Thymus (tissue), 11 donors: ENCODE measurements at regions not wholly inside any gene's neighbourhood (a gene's known extent, or its start where the extent isn't known, plus 50 kb on each side); places are given as distances from the start of the nearest gene placed in this dataset.

Experiments
- DNase-seq, 9 donors: peaks; one replicate each; pipeline ENCODE4 v3.0.0-alpha.2; 2013; ENCODE audit warnings: low spot score in 9 of 9, low read depth in 6 of 9, missing footprints in 1 of 9
- H3K27ac ChIP-seq, 2 donors: one replicate each; pipeline ENCODE4 v1.5.1; 2013; ENCODE audit warnings: control low read depth in 1 of 2, low read depth in 1 of 2, low read length in 1 of 2, mild to moderate bottlenecking in 1 of 2, moderate library complexity in 1 of 2
- H3K27me3 ChIP-seq, 2 donors: one replicate each; pipeline ENCODE4 v1.5.1; 2013; ENCODE audit warnings: low read length in 1 of 2; ENCODE audit not compliant: control insufficient read depth in 2 of 2, insufficient read depth in 1 of 2
- H3K36me3 ChIP-seq, 2 donors: one replicate each; pipeline ENCODE4 v1.5.1; 2013; ENCODE audit warnings: low read length in 1 of 2, mild to moderate bottlenecking in 1 of 2, moderate library complexity in 1 of 2; ENCODE audit not compliant: control insufficient read depth in 2 of 2, insufficient read depth in 2 of 2
- H3K4me1 ChIP-seq, 2 donors: one replicate each; pipeline ENCODE4 v1.5.1; 2013; ENCODE audit warnings: low read length in 2 of 2; ENCODE audit not compliant: control insufficient read depth in 2 of 2, insufficient read depth in 2 of 2
- H3K4me3 ChIP-seq, 2 donors: one replicate each; pipeline ENCODE4 v1.5.1; 2013; ENCODE audit warnings: low read length in 2 of 2, control low read depth in 1 of 2, mild to moderate bottlenecking in 1 of 2
- H3K9me3 ChIP-seq, 2 donors: one replicate each; pipeline ENCODE4 v1.5.1; 2013; ENCODE audit warnings: low read length in 1 of 2, mild to moderate bottlenecking in 1 of 2; ENCODE audit not compliant: control insufficient read depth in 2 of 2, insufficient read depth in 1 of 2
- WGBS: extraction: QIAGEN DNeasy Blood & Tissue Kit; methylation state at CpG from one replicate; pipeline ENCODE4 v1.1.7; 2013; 5-methylcytosine and 5-hydroxymethylcytosine counted together
- donor health status: healthy.

GRCh38 chr5:29944327-29944726 is 1249.2 kb upstream of the CDH6 start:
- Histone ChIP-seq H3K9me3 (no peaks in the 10 kb centered on the region), H3K27ac (no peak overlapping the region), H3K4me1 (no peaks in the 10 kb centered on the region), H3K27me3 (no peaks in the 10 kb centered on the region), H3K4me3 (no peak overlapping the region), H3K36me3 (no peaks in the 10 kb centered on the region)
- DNase-seq: no peak
- 97% methylated on average over 2 of the region's 2 CpGs for WGBS

GRCh38 chr5:29942089-29942488 is 1251.4 kb upstream of the CDH6 start:
- Histone ChIP-seq H3K27ac (no peak overlapping the region), H3K4me1 (no peaks in the 10 kb centered on the region), H3K9me3 (no peaks in the 10 kb centered on the region), H3K4me3 (no peak overlapping the region), H3K36me3 (no peaks in the 10 kb centered on the region), H3K27me3 (no peaks in the 10 kb centered on the region)
- WGBS: 53% methylated on average over 3 of the region's 3 CpGs
- no peak for DNase-seq

GRCh38 chr5:29939988-29940387 is 1253.5 kb upstream of the CDH6 start:
- H3K4me3 ChIP-seq: no peak overlapping the region
- H3K4me1 ChIP-seq: no peaks in the 10 kb centered on the region
- H3K36me3 ChIP-seq: no peaks in the 10 kb centered on the region
- no peaks in the 10 kb centered on the region for H3K27me3 ChIP-seq
- no peaks in the 10 kb centered on the region for H3K9me3 ChIP-seq
- 86% methylated on average over 1 of the region's 1 CpG for WGBS
- no peak for DNase-seq
- no peak overlapping the region for H3K27ac ChIP-seq

- Histone ChIP-seq H3K27me3 (no peaks in the 10 kb centered on the region), H3K4me3 (no peak overlapping the region), H3K36me3 (no peaks in the 10 kb centered on the region), H3K27ac (no peak overlapping the region), H3K9me3 (no peaks in the 10 kb centered on the region), H3K4me1 (no peaks in the 10 kb centered on the region)
- 93% methylated on average over 1 of the region's 1 CpG for WGBS
- DNase-seq: no peak
These were observed 1258.1 kb upstream of the CDH6 start for GRCh38 chr5:29935371-29935770.

GRCh38 chr5:29930316-29930715 is 1263.2 kb upstream of the CDH6 start:
- Histone ChIP-seq H3K36me3 (no peaks in the 10 kb centered on the region), H3K27ac (no peak overlapping the region), H3K4me3 (no peak overlapping the region), H3K4me1 (no peaks in the 10 kb centered on the region), H3K9me3 (peaks cover 0 to 1% of the 10 kb centered on the region in 2 donors), H3K27me3 (no peaks in the 10 kb centered on the region)
- no peak for DNase-seq
- 69% methylated on average over 3 of the region's 3 CpGs for WGBS

GRCh38 chr5:29924107-29924506 is 1269.4 kb upstream of the CDH6 start:
- no peak for DNase-seq
- H3K9me3 ChIP-seq: peaks cover 0 to 1% of the 10 kb centered on the region in 2 donors
- H3K4me1 ChIP-seq: no peaks in the 10 kb centered on the region
- no peaks in the 10 kb centered on the region for H3K36me3 ChIP-seq
- WGBS: 80% methylated on average over 2 of the region's 2 CpGs
- no peaks in the 10 kb centered on the region for H3K27me3 ChIP-seq
- H3K27ac ChIP-seq: no peak overlapping the region
- H3K4me3 ChIP-seq: no peak overlapping the region

GRCh38 chr5:29905626-29906353 is 1287.7 kb upstream of the CDH6 start:
- Histone ChIP-seq H3K4me1 (no peaks in the 10 kb centered on the region), H3K27me3 (no peaks in the 10 kb centered on the region), H3K27ac (no peak overlapping the region), H3K9me3 (no peaks in the 10 kb centered on the region), H3K36me3 (no peaks in the 10 kb centered on the region), H3K4me3 (no peak overlapping the region)
- 94% methylated on average over 15 of the region's 15 CpGs for WGBS
- no peak for DNase-seq

GRCh38 chr5:29902859-29903258 is 1290.6 kb upstream of the CDH6 start:
- no peak overlapping the region for H3K27ac ChIP-seq
- no peaks in the 10 kb centered on the region for H3K9me3 ChIP-seq
- H3K4me1 ChIP-seq: no peaks in the 10 kb centered on the region
- H3K36me3 ChIP-seq: no peaks in the 10 kb centered on the region
- WGBS: 75% methylated on average over 2 of the region's 2 CpGs
- no peaks in the 10 kb centered on the region for H3K27me3 ChIP-seq
- DNase-seq: no peak
- no peak overlapping the region for H3K4me3 ChIP-seq

- DNase-seq: no peak
- Histone ChIP-seq H3K27me3 (no peaks in the 10 kb centered on the region), H3K9me3 (no peaks in the 10 kb centered on the region), H3K36me3 (no peaks in the 10 kb centered on the region), H3K4me1 (no peaks in the 10 kb centered on the region), H3K4me3 (no peak overlapping the region), H3K27ac (no peak overlapping the region)
- WGBS: 86% methylated on average over 2 of the region's 2 CpGs
These were observed 1293.9 kb upstream of the CDH6 start for GRCh38 chr5:29899583-29899982.
